ENCODE measurements at regions not wholly inside any gene's neighbourhood (a gene's known extent, or its start where the extent isn't known, plus 50 kb on each side); places are given as distances from the start of the nearest gene placed in this dataset.

- Histone ChIP-seq H3K27ac (no peak overlapping the region), H3K4me1 (no peaks in the 10 kb centered on the region), H3K4me3 (no peak overlapping the region), H3K27me3 (no peaks in the 10 kb centered on the region), H3K9me3 (no peaks in the 10 kb centered on the region), H3K36me3 (ENCODE audit: low read depth, missing control alignments) (no peaks in the 10 kb centered on the region)
- WGBS, 2 donors, result 78 to 85% methylated on average over 1 of the region's 1 CpG
- intact Hi-C loops (cut with DNase I; ENCODE audit: low total_unique reads), result no loop called here
- DNase-seq, result no peak
- no peak for TF ChIP-seq CTCF (IDR thresholded peaks at IDR 0.05)
- no peak for TF ChIP-seq POLR2A (IDR thresholded peaks at IDR 0.05)
Observed at GRCh38 chr10:4437791-4438190, 388.2 kb upstream of the AKR1E2 start.

- H3K27ac ChIP-seq, result no peak overlapping the region
- 88 to 92% methylated on average over 7 of the region's 7 CpGs for WGBS, 2 donors
- intact Hi-C loops (cut with DNase I; ENCODE audit: low total_unique reads), result no loop called here
- H3K4me3 ChIP-seq, result no peak overlapping the region
- no peaks in the 10 kb centered on the region for H3K4me1 ChIP-seq
- TF ChIP-seq CTCF (IDR thresholded peaks at IDR 0.05) (no peak), POLR2A (IDR thresholded peaks at IDR 0.05) (no peak)
- DNase-seq, result no peak
- no peaks in the 10 kb centered on the region for H3K27me3 ChIP-seq
- no peaks in the 10 kb centered on the region for H3K9me3 ChIP-seq
- H3K36me3 ChIP-seq (ENCODE audit: low read depth, missing control alignments), result no peaks in the 10 kb centered on the region
Observed at GRCh38 chr10:4437061-4437460, 388.9 kb upstream of the AKR1E2 start.

GRCh38 chr10:4436103-4436502, 389.9 kb upstream of the AKR1E2 start:
- TF ChIP-seq POLR2A (IDR thresholded peaks at IDR 0.05), result no peak
- TF ChIP-seq CTCF (IDR thresholded peaks at IDR 0.05), result no peak
- intact Hi-C loops (cut with DNase I; ENCODE audit: low total_unique reads), result no loop called here
- Histone ChIP-seq H3K36me3 (ENCODE audit: low read depth, missing control alignments) (no peaks in the 10 kb centered on the region), H3K27me3 (no peaks in the 10 kb centered on the region), H3K27ac (no peak overlapping the region), H3K4me3 (no peak overlapping the region), H3K4me1 (no peaks in the 10 kb centered on the region), H3K9me3 (no peaks in the 10 kb centered on the region)
- DNase-seq, result no peak

GRCh38 chr10:4434516-4435071, 391.4 kb upstream of the AKR1E2 start:
- H3K4me1 ChIP-seq, result no peaks in the 10 kb centered on the region
- no peak for DNase-seq
- H3K4me3 ChIP-seq, result no peak overlapping the region
- TF ChIP-seq POLR2A (IDR thresholded peaks at IDR 0.05) (no peak), CTCF (IDR thresholded peaks at IDR 0.05) (no peak)
- WGBS, 2 donors, result 91% methylated on average over 3 of the region's 3 CpGs
- no peaks in the 10 kb centered on the region for H3K9me3 ChIP-seq
- no peak overlapping the region for H3K27ac ChIP-seq
- intact Hi-C loops (cut with DNase I; ENCODE audit: low total_unique reads), result no loop called here
- no peaks in the 10 kb centered on the region for H3K27me3 ChIP-seq
- H3K36me3 ChIP-seq (ENCODE audit: low read depth, missing control alignments), result no peaks in the 10 kb centered on the region

- H3K27ac ChIP-seq, result no peak overlapping the region
- H3K4me3 ChIP-seq, result no peak overlapping the region
- H3K4me1 ChIP-seq, result no peaks in the 10 kb centered on the region
- intact Hi-C loops (cut with DNase I; ENCODE audit: low total_unique reads), result no loop called here
- no peak for DNase-seq
- H3K27me3 ChIP-seq, result no peaks in the 10 kb centered on the region
- 86 to 97% methylated on average over 3 of the region's 3 CpGs for WGBS, 2 donors
- no peaks in the 10 kb centered on the region for H3K9me3 ChIP-seq
- no peak for TF ChIP-seq POLR2A (IDR thresholded peaks at IDR 0.05)
- no peak for TF ChIP-seq CTCF (IDR thresholded peaks at IDR 0.05)
- H3K36me3 ChIP-seq (ENCODE audit: low read depth, missing control alignments), result no peaks in the 10 kb centered on the region
Observed at GRCh38 chr10:4434105-4434504, 391.9 kb upstream of the AKR1E2 start.

Measured in testis (tissue), 2 donors.